ENCODE measurements at regions not wholly inside any gene's neighbourhood (a gene's known extent, or its start where the extent isn't known, plus 50 kb on each side); places are given as distances from the start of the nearest gene placed in this dataset.

DNA sequence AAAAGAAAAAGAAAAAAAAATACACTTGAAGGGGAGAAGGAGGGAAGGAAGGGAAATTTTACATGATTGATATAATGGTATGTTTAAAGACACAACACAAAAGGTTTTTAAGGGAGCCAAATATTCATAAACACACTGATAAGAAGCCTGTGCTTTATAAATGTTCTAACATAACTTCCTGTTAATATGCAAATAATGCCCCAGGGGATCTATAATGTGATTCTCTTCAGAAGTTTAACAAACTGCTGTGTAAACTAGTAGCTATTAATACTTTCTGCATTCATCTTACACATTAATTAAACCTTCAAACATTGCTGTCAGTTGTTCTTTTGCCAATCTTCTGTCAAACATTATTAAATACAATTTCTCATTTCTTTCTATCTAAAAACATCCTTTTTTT is 231.6 kb downstream of the TJP1 start:
- TF ChIP-seq, protein P1, sequence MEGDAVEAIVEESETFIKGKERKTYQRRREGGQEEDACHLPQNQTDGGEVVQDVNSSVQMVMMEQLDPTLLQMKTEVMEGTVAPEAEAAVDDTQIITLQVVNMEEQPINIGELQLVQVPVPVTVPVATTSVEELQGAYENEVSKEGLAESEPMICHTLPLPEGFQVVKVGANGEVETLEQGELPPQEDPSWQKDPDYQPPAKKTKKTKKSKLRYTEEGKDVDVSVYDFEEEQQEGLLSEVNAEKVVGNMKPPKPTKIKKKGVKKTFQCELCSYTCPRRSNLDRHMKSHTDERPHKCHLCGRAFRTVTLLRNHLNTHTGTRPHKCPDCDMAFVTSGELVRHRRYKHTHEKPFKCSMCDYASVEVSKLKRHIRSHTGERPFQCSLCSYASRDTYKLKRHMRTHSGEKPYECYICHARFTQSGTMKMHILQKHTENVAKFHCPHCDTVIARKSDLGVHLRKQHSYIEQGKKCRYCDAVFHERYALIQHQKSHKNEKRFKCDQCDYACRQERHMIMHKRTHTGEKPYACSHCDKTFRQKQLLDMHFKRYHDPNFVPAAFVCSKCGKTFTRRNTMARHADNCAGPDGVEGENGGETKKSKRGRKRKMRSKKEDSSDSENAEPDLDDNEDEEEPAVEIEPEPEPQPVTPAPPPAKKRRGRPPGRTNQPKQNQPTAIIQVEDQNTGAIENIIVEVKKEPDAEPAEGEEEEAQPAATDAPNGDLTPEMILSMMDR (conservative IDR thresholded peaks at IDR 0.05; ENCODE audit: control insufficient read depth, insufficient read depth, low read depth, low read length): no peak
- DNase-seq (ENCODE audit: low read depth): no peak

DNA sequence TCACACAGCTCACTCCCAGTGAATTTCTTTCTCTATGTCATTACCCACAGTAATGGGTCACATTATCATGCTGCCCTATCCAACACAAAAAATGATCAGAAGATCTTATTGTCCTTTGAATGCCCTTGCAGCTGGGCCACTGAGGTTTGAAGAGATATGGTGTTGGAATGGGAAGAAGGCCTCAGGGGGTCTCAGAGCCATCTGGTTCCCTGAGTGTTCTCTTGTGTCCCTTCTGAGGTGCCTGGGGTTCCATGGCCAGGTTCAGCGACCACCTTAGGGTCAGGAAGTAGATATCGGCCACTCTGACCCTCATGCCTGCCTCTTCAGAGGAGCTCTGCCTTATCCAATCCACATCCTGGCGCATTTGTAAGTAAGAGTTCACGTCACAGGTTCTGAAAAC is 232.3 kb downstream of the TJP1 start:
- H3K4me3 ChIP-seq (ENCODE audit: control insufficient read depth, low read depth, low read length): no peak overlapping the region
- TF ChIP-seq, protein P1 (conservative IDR thresholded peaks at IDR 0.05; ENCODE audit: control insufficient read depth, insufficient read depth, low read depth, low read length): no peak
- no peak for DNase-seq (ENCODE audit: low read depth)

More for the DNA sequence above, 231.6 kb downstream of the TJP1 start:
- no peak overlapping the region for H3K4me3 ChIP-seq (ENCODE audit: control insufficient read depth, low read depth, low read length)

DNA sequence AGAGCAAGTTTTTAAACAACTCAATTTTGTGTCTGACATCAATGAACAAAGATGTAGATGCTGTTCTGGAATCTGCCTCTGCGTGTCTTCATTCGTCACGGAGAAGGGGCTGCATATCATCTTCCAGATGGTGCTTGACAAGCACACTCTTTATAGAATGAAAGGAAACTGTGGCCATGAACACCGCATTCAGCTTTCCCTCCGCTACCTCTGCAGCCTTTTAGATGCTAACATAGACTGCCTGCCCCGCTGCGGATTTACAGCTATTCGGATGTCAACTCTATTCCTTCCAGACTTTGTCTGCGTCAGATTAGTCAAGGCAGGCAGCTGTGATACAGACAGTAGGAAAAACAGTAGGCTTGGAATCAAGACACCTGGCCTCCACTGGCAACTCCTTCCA is 232.9 kb downstream of the TJP1 start:
- no peak overlapping the region for H3K4me3 ChIP-seq (ENCODE audit: control insufficient read depth, low read depth, low read length)
- DNase-seq (ENCODE audit: low read depth): no peak
- TF ChIP-seq, protein P1 (conservative IDR thresholded peaks at IDR 0.05; ENCODE audit: control insufficient read depth, insufficient read depth, low read depth, low read length): no peak

DNA sequence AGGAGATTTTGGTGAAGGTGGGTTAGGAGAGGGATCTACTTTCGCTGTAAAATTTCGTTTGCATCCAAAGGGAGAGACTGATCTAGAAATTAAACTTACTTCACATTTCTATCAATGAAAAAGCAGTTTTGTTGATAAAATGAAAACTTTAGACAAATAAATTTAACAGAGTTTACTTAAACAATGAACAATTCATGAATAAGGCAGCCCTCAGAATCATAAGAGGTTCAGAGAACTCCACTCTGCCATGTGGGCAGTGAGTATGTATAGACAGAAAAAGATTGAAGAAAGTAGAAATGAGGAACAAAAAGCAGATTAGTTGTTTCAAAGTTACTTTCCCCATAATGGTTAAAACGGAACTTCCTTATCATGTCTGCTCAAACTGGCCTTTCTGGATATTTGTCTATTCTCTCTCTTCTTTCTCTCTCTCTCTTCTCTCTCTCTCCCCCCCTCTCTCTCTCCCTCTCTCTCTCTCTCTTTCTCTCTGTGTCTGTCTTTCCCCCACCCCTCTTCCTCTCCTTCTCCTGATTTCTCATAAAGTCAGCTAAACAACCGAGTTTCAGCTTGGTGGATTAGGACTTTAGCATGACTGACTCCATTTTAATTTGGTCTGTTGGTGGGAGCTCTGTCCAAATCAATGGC is 248.9 kb downstream of the TJP1 start:
- H3K4me3 ChIP-seq (ENCODE audit: control insufficient read depth, low read depth, low read length): no peak overlapping the region
- no peak for DNase-seq (ENCODE audit: low read depth)
- TF ChIP-seq, protein P1 (conservative IDR thresholded peaks at IDR 0.05; ENCODE audit: control insufficient read depth, insufficient read depth, low read depth, low read length): no peak

DNA sequence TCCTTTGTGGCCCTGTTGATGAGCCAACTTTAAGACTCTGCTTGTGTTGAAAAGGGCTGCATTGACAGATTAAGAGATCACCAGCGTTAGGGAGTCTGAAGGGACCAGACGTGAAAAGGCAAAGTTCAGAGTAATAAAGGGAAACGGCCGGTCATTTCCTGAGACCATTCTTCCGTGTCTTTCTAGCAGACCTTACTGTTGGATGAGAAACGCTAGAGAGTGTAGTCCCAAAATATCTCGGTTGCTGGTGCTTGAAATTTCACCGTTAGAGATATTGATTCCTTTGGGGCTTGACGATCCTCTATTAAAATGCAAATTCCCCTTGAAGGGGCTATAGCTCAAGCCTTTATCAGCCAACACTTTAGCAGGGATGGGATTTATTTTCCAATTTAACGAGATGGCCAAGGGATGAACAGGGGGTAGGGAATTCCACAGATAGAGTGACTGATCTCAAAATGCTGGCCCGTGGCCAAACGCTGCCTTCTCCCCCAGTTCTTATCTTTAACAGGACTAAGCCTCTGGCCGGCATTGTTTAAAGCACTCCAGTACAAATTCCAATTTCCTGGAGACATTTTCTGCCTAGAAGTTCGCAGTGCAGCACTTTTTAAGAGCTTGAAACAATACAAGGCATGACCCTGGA is 250.4 kb downstream of the TJP1 start:
- DNase-seq (ENCODE audit: low read depth): no peak

DNA sequence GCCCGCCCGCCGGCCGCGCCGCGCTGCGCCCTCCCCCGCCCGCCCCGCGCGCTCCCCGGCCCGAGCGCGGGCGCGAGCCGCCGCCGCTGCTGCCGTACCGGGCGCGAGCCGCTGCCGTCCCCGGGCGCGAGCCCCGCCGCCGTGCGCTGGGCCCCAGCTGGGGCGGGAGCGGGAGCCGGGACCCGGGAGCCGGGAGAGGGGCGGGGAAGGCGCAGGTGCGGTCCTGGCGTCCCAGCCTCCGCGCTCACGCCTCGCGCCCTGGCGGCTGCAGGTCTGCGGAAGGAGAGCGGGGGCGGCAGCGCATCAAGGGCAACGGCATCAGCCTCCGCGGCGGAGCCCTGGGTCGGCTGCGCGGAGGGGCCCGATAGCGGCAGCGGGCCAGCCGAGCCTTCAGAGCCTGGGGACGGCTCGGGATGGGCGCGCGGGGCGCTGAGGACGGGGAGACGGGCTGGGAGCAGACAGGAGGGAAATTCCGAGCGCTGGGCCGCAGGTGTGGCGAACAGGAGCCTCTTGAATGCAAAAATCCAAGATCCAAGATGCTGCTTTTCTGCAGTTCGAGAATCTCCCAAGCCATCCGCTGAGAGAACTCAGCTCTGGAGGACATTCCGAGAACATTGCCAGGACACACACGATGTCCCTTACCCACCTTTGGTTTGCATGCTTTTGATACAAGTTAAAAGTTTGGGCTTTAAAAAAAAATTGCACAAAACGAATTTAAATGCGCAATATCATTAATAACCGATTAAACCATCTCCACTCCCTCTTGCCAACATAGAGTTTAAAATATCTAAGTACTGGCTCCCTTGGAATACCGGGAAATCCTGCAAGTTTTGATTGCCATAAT is 251.1 kb downstream of the TJP1 start:
- TF ChIP-seq, protein P1 (conservative IDR thresholded peaks at IDR 0.05; ENCODE audit: control insufficient read depth, insufficient read depth, low read depth, low read length): no peak
- no peak for DNase-seq (ENCODE audit: low read depth)
- no peak overlapping the region for H3K4me3 ChIP-seq (ENCODE audit: control insufficient read depth, low read depth, low read length)

More for the DNA sequence above, 250.4 kb downstream of the TJP1 start:
- TF ChIP-seq, protein P1 (conservative IDR thresholded peaks at IDR 0.05; ENCODE audit: control insufficient read depth, insufficient read depth, low read depth, low read length): no peak
- no peak overlapping the region for H3K4me3 ChIP-seq (ENCODE audit: control insufficient read depth, low read depth, low read length)

Measured in fibroblast of mammary gland (primary cell).